Naive thymus-derived CD4-positive, alpha-beta T cell (primary cell): ENCODE measurements at regions not wholly inside any gene's neighbourhood (a gene's known extent, or its start where the extent isn't known, plus 50 kb on each side); places are given as distances from the start of the nearest gene placed in this dataset.

Experiments
- ATAC-seq: fragments of 150-1000 bp; cut with Tn5 transposase; 2 replicates; pipeline ENCODE4 v1.10.0; 2021; ENCODE audit warnings: mild to moderate bottlenecking, moderate library complexity
- CTCF ChIA-PET: fragments of 350-600 bp; sonication (Branson Sonifier 250); formaldehyde crosslinking; loops from one replicate; lab custom pipeline; 2021; ENCODE audit warnings: antibody characterized with exemption; lab: Charles Lee
- POLR2A ChIA-PET: fragments of 350-600 bp; sonication (Branson Sonifier 250); formaldehyde crosslinking; loops from one replicate; lab custom pipeline; 2021; ENCODE audit warnings: antibody characterized with exemption, inconsistent platforms; lab: Charles Lee
- DNase-seq, 9 donors: peaks; one replicate each; pipeline versions ENCODE4 v3.0.0 to v3.0.0-alpha.2; 2020 to 2022; ENCODE audit warnings: mixed read lengths in 1 of 9
- H3K27ac ChIP-seq: one replicate; pipeline ENCODE4 v1.7.0; 2013; ENCODE audit warnings: mild to moderate bottlenecking, low read depth, low read length, moderate library complexity
- H3K27me3 ChIP-seq, 2 donors: one replicate each; pipeline ENCODE4 v1.7.0; 2013; ENCODE audit warnings: low read length in 2 of 2, mild to moderate bottlenecking in 2 of 2, moderate library complexity in 2 of 2; ENCODE audit not compliant: control insufficient read depth in 2 of 2, insufficient read depth in 2 of 2
- H3K36me3 ChIP-seq, 3 experiments: 1 replicate in 2 of 3; 2 replicates in 1 of 3; pipeline ENCODE4 v1.7.0; 2013; ENCODE audit warnings: low read length in 3 of 3, mild to moderate bottlenecking in 3 of 3, moderate library complexity in 1 of 3; ENCODE audit not compliant: insufficient read depth in 3 of 3, control insufficient read depth in 2 of 3
- H3K4me1 ChIP-seq, 2 donors: one replicate each; pipeline ENCODE4 v1.7.0; 2013; ENCODE audit warnings: low read length in 2 of 2, mild to moderate bottlenecking in 2 of 2, moderate library complexity in 1 of 2; ENCODE audit not compliant: control insufficient read depth in 2 of 2, insufficient read depth in 2 of 2
- H3K4me3 ChIP-seq: 2 replicates; pipeline ENCODE4 v1.7.0; 2013; ENCODE audit warnings: mild to moderate bottlenecking, low read length
- H3K9me3 ChIP-seq, 3 experiments: 1 replicate in 2 of 3; 2 replicates in 1 of 3; pipeline ENCODE4 v1.7.0; 2013; ENCODE audit warnings: low read length in 3 of 3; ENCODE audit not compliant: control insufficient read depth in 2 of 3
- H3K27ac Mint-ChIP-seq, 9 donors: one replicate each; pipeline ENCODE4 v1.8.0; 2020 to 2022; ENCODE audit warnings: mixed read lengths in 9 of 9, mild to moderate bottlenecking in 8 of 9, moderate library complexity in 5 of 9, inconsistent platforms in 2 of 9
- H3K27me3 Mint-ChIP-seq, 5 donors: one replicate each; pipeline ENCODE4 v1.8.0; 2021 to 2022; ENCODE audit warnings: mixed read lengths in 5 of 5, mild to moderate bottlenecking in 1 of 5
- H3K36me3 Mint-ChIP-seq, 5 donors: one replicate each; pipeline ENCODE4 v1.8.0; 2020 to 2022; ENCODE audit warnings: mixed read lengths in 5 of 5, mild to moderate bottlenecking in 3 of 5, inconsistent platforms in 1 of 5
- H3K4me1 Mint-ChIP-seq, 7 donors: one replicate each; pipeline ENCODE4 v1.8.0; 2020 to 2022; ENCODE audit warnings: mixed read lengths in 7 of 7, mild to moderate bottlenecking in 3 of 7, inconsistent platforms in 1 of 7
- H3K4me3 Mint-ChIP-seq, 10 donors: one replicate each; pipeline ENCODE4 v1.8.0; 2020 to 2022; ENCODE audit warnings: mild to moderate bottlenecking in 10 of 10, mixed read lengths in 10 of 10, moderate library complexity in 6 of 10, inconsistent platforms in 2 of 10
- H3K9me3 Mint-ChIP-seq, 11 donors: one replicate each; pipeline ENCODE4 v1.8.0; 2020 to 2022; ENCODE audit warnings: mixed read lengths in 11 of 11, mild to moderate bottlenecking in 4 of 11, inconsistent platforms in 1 of 11, moderate library complexity in 1 of 11
- intact Hi-C, 2 donors: fragments of 100-400 bp; cut with micrococcal nuclease; formaldehyde crosslinking; loops; one replicate each; pipeline ENCODE4 v1.15.1; 2023

DNA sequence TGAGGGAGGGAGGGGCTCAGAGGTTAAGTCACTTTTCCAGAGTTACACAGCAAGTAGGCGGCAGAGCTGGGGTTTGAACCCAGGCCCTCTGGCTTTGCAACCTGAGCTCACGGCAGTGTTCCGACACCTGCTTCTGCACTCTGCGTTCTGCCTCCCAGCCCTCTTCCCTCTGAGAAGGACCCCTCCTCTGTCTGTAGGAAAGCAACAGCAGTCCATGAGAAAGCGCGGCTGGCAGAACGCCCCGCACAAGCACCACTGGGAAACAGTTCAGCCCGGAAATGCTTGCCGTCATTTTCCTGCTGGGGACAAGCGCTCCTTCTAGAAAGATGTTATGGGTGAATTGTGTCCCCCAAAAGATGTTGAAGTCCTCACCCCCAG is 241.1 kb downstream of the NPHP4 start:
- Mint-ChIP-seq H3K9me3 (peaks cover 0 to 1% (median 0%) of the 10 kb centered on the region in 11 donors), H3K4me3 (no peak overlapping the region), H3K36me3 (no peaks in the 10 kb centered on the region), H3K4me1 (peaks cover 0 to 2% (median 0%) of the 10 kb centered on the region in 7 donors), H3K27me3 (peaks cover 0 to 19% (median 6%) of the 10 kb centered on the region in 5 donors), H3K27ac (no peak overlapping the region)
- no peaks in the 10 kb centered on the region for H3K36me3 ChIP-seq
- DNase-seq: no peak
- no peaks in the 10 kb centered on the region for H3K27me3 ChIP-seq
- POLR2A ChIA-PET: no interaction called here
- intact Hi-C loops: no loop called here
- CTCF ChIA-PET: no interaction called here
- no peak overlapping the region for H3K4me3 ChIP-seq
- H3K27ac ChIP-seq: no peak overlapping the region
- no peaks in the 10 kb centered on the region for H3K9me3 ChIP-seq
- no peak for ATAC-seq
- H3K4me1 ChIP-seq: no peaks in the 10 kb centered on the region

DNA sequence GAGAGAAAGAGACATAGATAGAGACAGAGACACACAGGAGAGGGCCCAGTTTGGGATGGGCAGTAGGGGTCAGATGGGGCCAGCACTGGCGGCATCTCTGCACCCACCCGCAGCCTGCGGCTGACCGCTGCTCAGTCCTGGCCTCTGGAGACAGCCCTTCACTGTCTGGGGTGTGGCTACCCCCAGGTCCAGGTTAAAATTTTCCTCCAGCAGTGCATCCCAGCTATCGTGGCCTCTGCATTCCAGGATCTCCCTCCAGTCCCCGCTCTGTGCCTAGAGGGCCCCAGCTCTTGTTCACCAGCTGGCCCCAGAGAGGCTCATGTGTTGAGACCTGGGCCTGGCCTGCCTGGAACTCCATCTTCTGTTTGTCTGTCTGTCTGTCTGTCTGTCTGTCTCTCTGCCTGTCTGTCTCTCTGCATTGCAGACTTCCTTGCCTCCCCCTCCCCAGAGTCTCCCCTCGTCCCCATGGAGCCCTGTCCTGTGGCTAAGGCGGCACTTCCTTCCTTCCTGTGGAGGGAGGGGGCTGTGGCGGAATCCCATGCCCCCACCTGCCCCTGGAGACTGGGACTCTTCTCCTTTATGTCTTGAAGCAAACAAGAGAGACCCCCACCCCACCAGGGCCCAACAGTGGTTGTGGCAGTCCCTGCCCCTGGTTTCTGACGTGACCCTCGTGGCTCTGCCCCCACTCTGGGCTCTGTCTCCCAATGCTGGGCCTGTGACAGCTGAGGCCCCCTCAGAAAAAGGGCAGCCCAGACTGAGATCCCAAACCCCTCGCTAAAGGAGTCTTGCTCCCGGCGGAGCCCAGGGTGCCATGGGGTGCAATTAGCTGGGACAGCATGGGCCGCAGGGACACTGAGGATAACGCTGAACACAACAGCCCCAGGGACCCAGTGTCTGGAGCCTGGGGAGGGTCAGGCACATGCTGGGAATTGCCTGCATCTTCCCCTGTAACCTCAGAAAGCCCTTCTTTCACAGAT is 241.8 kb downstream of the NPHP4 start:
- no peaks in the 10 kb centered on the region for H3K4me1 ChIP-seq
- H3K27ac Mint-ChIP-seq: peak overlapping the region in 1 of 9 donors; percentile 13
- H3K4me1 Mint-ChIP-seq: peaks cover 0 to 2% (median 0%) of the 10 kb centered on the region in 7 donors
- H3K36me3 Mint-ChIP-seq: no peaks in the 10 kb centered on the region
- no peak overlapping the region for H3K4me3 Mint-ChIP-seq
- ChIA-PET CTCF (no interaction called here), POLR2A (no interaction called here)
- H3K27ac ChIP-seq: no peak overlapping the region
- DNase-seq (no peak), ATAC-seq (no peak)
- H3K27me3 Mint-ChIP-seq: peaks cover 0 to 19% (median 5%) of the 10 kb centered on the region in 5 donors
- H3K9me3 Mint-ChIP-seq: peaks cover 0 to 1% (median 0%) of the 10 kb centered on the region in 11 donors
- H3K27me3 ChIP-seq: no peaks in the 10 kb centered on the region
- H3K9me3 ChIP-seq: no peaks in the 10 kb centered on the region
- H3K36me3 ChIP-seq: no peaks in the 10 kb centered on the region
- intact Hi-C loops: no loop called here
- no peak overlapping the region for H3K4me3 ChIP-seq

DNA sequence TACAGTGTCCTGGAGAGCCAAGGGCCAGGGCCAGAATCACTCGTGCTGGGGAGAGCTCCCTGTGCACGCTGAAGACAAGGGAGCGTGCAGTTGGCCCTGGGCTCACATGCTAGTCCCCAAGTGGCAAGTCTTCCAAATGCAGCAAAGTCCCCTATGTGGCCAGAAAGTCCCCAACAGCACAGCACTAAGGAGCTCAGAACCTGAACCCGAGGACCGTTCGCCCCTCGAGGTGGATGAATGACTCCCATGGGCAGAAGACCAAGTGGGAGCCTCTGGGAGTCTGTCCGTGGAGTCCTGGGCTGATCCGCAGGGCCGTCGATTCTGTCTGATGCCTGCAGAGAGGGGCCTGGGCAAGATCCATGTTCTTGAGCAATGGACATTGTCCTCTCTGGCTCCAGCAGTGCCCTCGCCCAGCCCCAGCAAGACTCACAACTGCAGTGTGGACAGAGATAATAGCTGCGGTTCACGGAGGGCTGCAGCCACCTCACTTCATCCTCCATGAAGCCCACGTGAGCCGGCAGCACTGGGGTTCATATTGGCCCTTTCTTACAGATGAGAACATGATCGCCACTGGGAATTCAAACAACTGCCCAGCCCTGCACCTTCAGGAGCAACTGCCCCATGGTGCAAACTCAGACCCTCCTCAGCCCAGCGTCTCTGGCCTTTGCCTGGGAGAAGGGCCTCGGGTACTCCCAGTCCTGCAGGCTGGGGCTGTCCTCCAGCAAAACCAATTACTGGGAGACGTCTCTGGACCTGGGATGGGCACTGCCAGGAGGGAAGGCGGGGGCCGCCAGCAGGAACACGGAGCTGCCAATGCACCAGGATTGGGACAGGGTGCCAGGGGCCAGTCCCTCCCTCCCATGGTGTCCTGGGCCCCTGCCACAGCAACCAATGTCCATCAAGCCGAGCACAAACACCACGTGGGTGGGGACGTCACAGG is 243.7 kb downstream of the NPHP4 start:
- H3K4me1 ChIP-seq: no peaks in the 10 kb centered on the region
- H3K9me3 ChIP-seq: no peaks in the 10 kb centered on the region
- ChIA-PET CTCF (interaction anchor here (0.5 kb wide), 1 partner anchor 1894 kb away, joined by 4 read pairs; no protein-coding TSS in a partner anchor), POLR2A (no interaction called here)
- H3K9me3 Mint-ChIP-seq: peaks cover 0 to 1% (median 0%) of the 10 kb centered on the region in 11 donors
- DNase-seq: no peak
- H3K27me3 ChIP-seq: no peaks in the 10 kb centered on the region
- H3K4me3 ChIP-seq: no peak overlapping the region
- H3K27me3 Mint-ChIP-seq: peaks cover 0 to 31% (median 13%) of the 10 kb centered on the region in 5 donors
- no peaks in the 10 kb centered on the region for H3K36me3 ChIP-seq
- H3K4me1 Mint-ChIP-seq: peaks cover 0 to 5% (median 0%) of the 10 kb centered on the region in 7 donors
- H3K27ac ChIP-seq: no peak overlapping the region
- H3K36me3 Mint-ChIP-seq: no peaks in the 10 kb centered on the region
- no peak overlapping the region for H3K27ac Mint-ChIP-seq
- intact Hi-C loops: no loop called here
- no peak overlapping the region for H3K4me3 Mint-ChIP-seq
- no peak for ATAC-seq

DNA sequence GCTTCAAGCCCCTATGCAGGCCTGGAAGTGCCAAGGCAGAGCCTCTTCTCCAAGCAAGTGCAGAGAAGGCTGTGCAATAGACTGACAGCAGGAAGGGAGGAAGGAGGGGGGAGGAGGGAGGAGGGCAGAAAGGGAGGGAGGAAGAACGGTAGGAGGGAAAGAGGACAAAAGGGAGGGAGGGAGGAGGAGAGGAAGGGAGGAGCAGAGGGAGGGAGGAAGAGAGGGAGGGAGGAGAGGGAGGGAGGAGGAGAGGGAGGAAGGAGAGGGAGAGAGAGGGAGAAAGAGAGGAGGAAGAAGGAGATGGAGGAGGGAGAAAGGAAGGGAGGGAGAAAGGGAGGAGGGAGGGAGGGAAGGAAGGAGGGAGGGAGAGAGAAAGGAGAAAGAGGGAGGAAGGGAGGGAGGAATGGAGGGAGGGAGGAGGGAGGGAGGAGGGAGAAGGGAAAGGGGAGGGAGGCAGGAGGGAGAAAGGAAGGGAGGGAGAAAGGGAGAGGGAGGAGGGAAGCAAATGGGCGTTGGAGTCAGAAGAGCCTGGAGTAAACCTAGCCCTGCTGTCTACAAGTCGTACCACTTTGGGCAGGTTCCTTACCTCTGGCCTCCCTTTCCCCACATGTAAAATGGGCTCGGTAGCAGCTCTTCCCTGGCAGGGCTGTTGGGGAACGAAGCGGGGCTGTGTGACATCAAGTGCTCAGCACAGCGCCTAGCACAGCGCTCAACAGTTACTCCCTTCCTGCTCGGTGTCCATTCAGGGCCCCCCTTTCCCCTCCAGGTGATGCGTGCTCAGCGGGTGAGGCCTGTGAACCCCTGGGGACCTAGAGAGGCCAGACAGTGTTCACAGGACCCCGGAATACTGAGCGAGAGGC is 244.6 kb downstream of the NPHP4 start:
- Histone ChIP-seq H3K27me3 (no peaks in the 10 kb centered on the region), H3K27ac (no peak overlapping the region), H3K36me3 (no peaks in the 10 kb centered on the region), H3K4me3 (no peak overlapping the region), H3K9me3 (no peaks in the 10 kb centered on the region), H3K4me1 (no peaks in the 10 kb centered on the region)
- Mint-ChIP-seq H3K9me3 (peaks cover 0 to 1% (median 0%) of the 10 kb centered on the region in 11 donors), H3K27me3 (peaks cover 0 to 34% (median 13%) of the 10 kb centered on the region in 5 donors), H3K36me3 (no peaks in the 10 kb centered on the region), H3K27ac (no peak overlapping the region), H3K4me1 (peaks cover 0 to 5% (median 0%) of the 10 kb centered on the region in 7 donors), H3K4me3 (no peak overlapping the region)
- no peak for DNase-seq
- ChIA-PET POLR2A (no interaction called here), CTCF (interaction anchor here (0.5 kb wide), 1 partner anchor 1893 kb away, joined by 4 read pairs; no protein-coding TSS in a partner anchor)
- no peak for ATAC-seq
- intact Hi-C loops: loop anchor here in 1 of 2 donors (2.0 kb wide), 1 partner anchor 107 kb away; no protein-coding TSS in a partner anchor

DNA sequence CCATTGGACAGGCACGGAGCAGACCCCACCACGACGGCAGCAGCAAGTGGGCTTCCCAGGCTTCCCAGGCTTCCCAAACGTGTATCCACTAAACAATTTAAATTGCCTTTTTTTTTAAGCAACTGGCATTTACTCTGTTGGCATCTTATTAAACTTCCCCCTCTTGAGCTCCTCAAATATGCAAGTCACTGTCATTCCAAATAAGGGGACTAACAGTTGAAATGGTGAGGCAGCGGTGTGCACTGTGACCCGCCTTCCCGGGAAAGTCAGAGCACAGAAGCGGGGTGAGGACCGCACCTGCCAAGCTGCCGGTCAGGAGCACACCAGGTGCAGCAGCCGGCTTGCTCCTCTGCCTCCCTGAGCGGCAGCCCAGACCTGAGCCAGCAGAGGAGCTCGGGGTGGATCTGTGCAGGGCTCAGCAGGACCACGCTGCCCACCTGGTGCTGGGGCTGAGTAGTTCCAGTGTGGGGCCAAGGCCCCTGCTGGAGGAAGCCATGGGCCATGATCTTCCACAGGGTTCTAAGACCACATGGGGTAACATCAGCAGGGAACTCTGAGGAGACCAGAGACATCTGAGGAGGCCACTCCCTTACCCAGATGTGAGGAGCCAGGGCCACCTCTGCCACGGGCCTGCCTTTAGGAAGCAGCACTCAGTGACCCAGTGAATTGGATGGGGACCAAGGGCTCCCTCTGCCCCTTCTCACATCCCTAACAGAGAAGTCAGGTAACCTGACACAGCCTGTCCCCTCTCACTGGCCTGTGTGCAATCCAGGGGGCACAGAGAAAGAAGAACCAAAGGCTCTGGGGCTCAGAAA is 245.4 kb downstream of the NPHP4 start:
- no peak overlapping the region for H3K27ac ChIP-seq
- ChIA-PET CTCF (no interaction called here), POLR2A (no interaction called here)
- no peak for DNase-seq
- no peaks in the 10 kb centered on the region for H3K9me3 ChIP-seq
- H3K27me3 ChIP-seq: no peaks in the 10 kb centered on the region
- intact Hi-C loops: loop anchor here in 1 of 2 donors (1.0 to 2.0 kb wide), 2 partner anchors 106 to 237 kb away; no protein-coding TSS in a partner anchor
- Mint-ChIP-seq H3K27me3 (peaks cover 0 to 38% (median 13%) of the 10 kb centered on the region in 5 donors), H3K27ac (no peak overlapping the region), H3K36me3 (no peaks in the 10 kb centered on the region), H3K4me1 (peaks cover 0 to 5% (median 0%) of the 10 kb centered on the region in 7 donors), H3K9me3 (peaks cover 0 to 1% (median 0%) of the 10 kb centered on the region in 11 donors), H3K4me3 (no peak overlapping the region)
- no peak for ATAC-seq
- H3K4me1 ChIP-seq: no peaks in the 10 kb centered on the region
- no peaks in the 10 kb centered on the region for H3K36me3 ChIP-seq
- no peak overlapping the region for H3K4me3 ChIP-seq
